ENCODE measurements at regions not wholly inside any gene's neighbourhood (a gene's known extent, or its start where the extent isn't known, plus 50 kb on each side); places are given as distances from the start of the nearest gene placed in this dataset.
"Not testable (repeated sequence)": the region's sequence is repeated elsewhere in the genome, so short reads cannot be mapped to it uniquely, and the experiment has no call there.

GRCh38 chr17:14585099-14585498 is 284.2 kb downstream of the HS3ST3B1 start:
- no peak for DNase-seq (ENCODE audit: low read depth)
- in situ Hi-C loops (cut with HindIII; ENCODE audit: low pct_unique_long_range_greater_than_20kb, low sequenced_read_pairs): no loop called here

GRCh38 chr17:14582996-14583395 is 282.1 kb downstream of the HS3ST3B1 start:
- in situ Hi-C loops (cut with HindIII; ENCODE audit: low pct_unique_long_range_greater_than_20kb, low sequenced_read_pairs): no loop called here
- DNase-seq (ENCODE audit: low read depth): no peak

DNA sequence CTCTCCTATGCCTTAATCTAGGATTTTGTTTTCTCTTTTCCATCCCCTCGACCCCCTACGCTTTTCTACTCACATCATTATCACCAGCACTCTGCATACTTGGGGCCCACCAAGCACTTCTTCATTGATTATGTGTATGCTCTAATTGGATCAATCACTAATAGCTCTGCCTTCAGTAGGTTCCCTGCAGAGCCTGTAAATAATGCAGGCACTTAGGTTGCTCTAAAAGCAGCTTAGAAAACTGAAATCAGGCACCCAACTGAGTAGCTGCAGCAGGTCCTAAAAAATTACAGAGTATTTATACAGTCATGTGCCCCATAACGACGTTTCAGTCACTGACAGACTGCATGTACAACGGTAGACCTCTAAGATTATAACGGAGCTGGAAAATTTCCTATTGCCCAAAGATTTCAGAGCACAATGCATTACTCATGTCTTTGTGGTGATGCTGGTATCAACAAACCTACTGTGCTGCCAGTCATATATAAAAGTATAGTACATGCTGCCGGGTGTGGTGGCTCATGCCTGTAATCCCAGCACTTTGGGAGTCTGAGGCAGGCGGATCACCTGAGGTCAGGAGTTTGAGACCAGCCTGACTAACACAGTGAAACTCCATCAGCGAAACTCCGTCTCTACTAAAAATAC is 280.4 kb downstream of the HS3ST3B1 start:
- in situ Hi-C loops (cut with HindIII; ENCODE audit: low pct_unique_long_range_greater_than_20kb, low sequenced_read_pairs): no loop called here
- DNase-seq (ENCODE audit: low read depth): no peak

GRCh38 chr17:14580499-14580898 is 279.6 kb downstream of the HS3ST3B1 start:
- in situ Hi-C loops (cut with HindIII; ENCODE audit: low pct_unique_long_range_greater_than_20kb, low sequenced_read_pairs): no loop called here
- DNase-seq (ENCODE audit: low read depth): no peak

- in situ Hi-C loops (cut with HindIII; ENCODE audit: low pct_unique_long_range_greater_than_20kb, low sequenced_read_pairs): no loop called here
- DNase-seq (ENCODE audit: low read depth): no peak
These were observed 278.8 kb downstream of the HS3ST3B1 start for GRCh38 chr17:14579716-14580115.

- in situ Hi-C loops (cut with HindIII; ENCODE audit: low pct_unique_long_range_greater_than_20kb, low sequenced_read_pairs): no loop called here
- peak; percentile 33 for DNase-seq (ENCODE audit: low read depth)
These were observed 274.6 kb downstream of the HS3ST3B1 start for GRCh38 chr17:14575471-14575953.

GRCh38 chr17:14560325-14560724 is 259.4 kb downstream of the HS3ST3B1 start:
- in situ Hi-C loops (cut with HindIII; ENCODE audit: low pct_unique_long_range_greater_than_20kb, low sequenced_read_pairs); DNase-seq (ENCODE audit: low read depth): not testable (repeated sequence)

DNA sequence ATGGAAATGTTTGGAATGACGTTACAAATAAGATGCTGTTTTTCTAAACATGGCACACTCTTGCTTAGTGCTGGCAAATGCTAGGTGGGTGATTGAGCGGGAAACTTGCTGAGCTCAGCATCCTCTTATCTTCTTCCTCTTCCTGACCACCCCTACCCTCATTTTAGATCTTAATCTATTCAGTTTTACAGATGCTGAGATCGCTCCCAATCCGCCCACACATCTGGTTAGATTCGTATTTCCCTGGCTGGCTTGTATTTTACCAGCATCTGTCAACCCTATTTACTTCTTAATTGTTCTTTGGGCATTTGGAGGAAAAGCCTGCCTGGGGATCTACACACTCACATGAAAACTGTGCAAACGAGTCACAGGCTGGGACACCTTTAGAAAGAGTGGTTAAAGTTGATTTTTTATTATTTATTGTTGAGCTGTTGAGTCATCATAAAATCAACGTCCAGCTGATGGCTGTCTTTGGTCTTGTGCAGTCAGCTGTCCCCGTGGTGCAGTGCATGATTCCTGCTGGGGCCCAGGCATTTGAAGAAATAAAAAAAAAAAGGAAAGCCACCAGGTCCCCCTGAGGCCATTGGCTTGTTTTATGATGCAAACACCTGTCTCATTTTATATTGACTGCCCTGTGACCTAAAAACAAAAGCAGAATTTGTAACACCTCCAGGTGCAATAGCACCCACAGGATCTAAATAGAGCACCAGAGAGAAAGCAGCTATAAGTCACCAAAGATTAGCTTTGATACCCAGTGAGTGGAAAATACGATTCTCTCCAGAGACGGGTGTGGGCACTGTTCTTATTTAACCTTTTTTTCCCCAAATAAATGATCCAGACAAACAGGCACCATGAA is 258.6 kb downstream of the HS3ST3B1 start:
- in situ Hi-C loops (cut with HindIII; ENCODE audit: low pct_unique_long_range_greater_than_20kb, low sequenced_read_pairs): no loop called here
- DNase-seq (ENCODE audit: low read depth): no peak

DNA sequence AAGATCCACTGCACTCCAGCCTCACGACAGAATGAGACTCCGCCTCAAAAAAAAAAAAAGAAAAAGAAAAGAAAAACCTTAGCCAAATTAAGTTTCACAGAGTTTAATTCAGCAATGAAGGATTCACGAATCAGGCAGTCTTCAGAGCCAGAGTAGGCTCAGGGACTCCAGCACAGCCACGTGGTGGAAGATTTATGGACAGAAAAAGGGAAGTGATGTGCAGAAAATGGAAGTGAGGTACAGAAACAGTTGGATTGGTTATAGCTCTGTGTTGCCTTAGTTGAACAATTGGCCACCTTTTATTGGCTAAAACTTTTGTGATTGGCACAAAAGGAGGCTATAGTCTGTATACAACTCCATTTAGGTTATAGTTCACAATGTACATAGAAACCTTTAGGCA is 256.6 kb downstream of the HS3ST3B1 start:
- no peak for DNase-seq (ENCODE audit: low read depth)
- in situ Hi-C loops (cut with HindIII; ENCODE audit: low pct_unique_long_range_greater_than_20kb, low sequenced_read_pairs): no loop called here

GRCh38 chr17:14553847-14554246 is 253.0 kb downstream of the HS3ST3B1 start:
- no peak for DNase-seq (ENCODE audit: low read depth)
- in situ Hi-C loops (cut with HindIII; ENCODE audit: low pct_unique_long_range_greater_than_20kb, low sequenced_read_pairs): no loop called here

GRCh38 chr17:14552306-14552705 is 251.4 kb downstream of the HS3ST3B1 start:
- no peak for DNase-seq (ENCODE audit: low read depth)
- in situ Hi-C loops (cut with HindIII; ENCODE audit: low pct_unique_long_range_greater_than_20kb, low sequenced_read_pairs): no loop called here

DNA sequence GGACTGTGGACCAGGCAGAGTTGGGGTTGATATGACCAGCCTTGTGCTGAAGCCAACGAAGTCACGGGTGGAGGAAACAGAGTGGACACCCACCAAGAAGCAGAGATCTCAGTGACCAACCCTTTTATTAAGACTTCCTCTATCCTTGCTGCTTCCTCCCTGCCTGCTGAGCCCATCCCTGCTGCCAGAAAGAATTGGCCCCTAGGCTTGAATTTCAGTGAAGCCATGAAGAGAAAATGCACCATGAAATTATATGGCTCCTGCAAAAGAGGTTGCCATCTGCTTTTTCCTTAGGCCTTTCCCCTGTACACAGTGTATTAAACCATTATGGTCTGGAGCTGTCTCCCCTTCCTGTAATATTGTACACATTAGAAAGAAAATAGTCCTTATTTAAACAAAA is 246.7 kb downstream of the HS3ST3B1 start:
- in situ Hi-C loops (cut with HindIII; ENCODE audit: low pct_unique_long_range_greater_than_20kb, low sequenced_read_pairs): no loop called here
- DNase-seq (ENCODE audit: low read depth): no peak

DNA sequence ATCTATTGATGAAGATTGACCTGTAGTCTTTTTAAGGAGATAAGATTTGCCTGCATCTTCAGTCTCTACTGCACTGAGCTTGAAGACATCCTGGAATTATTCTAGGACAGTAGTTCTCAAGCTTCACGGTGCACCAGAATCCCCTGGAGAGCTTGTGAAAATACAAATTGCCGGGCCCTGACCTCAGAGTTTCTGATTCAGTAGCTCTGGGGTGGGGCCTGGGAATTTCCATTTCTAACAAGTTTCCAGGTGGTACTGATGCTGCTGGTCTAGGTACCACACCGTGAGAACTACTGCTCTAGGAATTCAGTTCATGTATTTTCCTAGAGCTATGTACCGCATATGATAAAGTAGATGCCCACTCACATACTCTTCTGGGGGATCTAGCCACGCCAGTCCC is 246.1 kb downstream of the HS3ST3B1 start:
- in situ Hi-C loops (cut with HindIII; ENCODE audit: low pct_unique_long_range_greater_than_20kb, low sequenced_read_pairs): no loop called here
- DNase-seq (ENCODE audit: low read depth): no peak

- DNase-seq (ENCODE audit: low read depth): no peak
- in situ Hi-C loops (cut with HindIII; ENCODE audit: low pct_unique_long_range_greater_than_20kb, low sequenced_read_pairs): no loop called here
These were observed 244.4 kb downstream of the HS3ST3B1 start for GRCh38 chr17:14545156-14545906.

GRCh38 chr17:14541714-14542113 is 240.8 kb downstream of the HS3ST3B1 start:
- in situ Hi-C loops (cut with HindIII; ENCODE audit: low pct_unique_long_range_greater_than_20kb, low sequenced_read_pairs): no loop called here
- DNase-seq (ENCODE audit: low read depth): no peak

- DNase-seq (ENCODE audit: low read depth): no peak
- in situ Hi-C loops (cut with HindIII; ENCODE audit: low pct_unique_long_range_greater_than_20kb, low sequenced_read_pairs): no loop called here
These were observed 238.9 kb downstream of the HS3ST3B1 start for GRCh38 chr17:14539801-14540200.

DNA sequence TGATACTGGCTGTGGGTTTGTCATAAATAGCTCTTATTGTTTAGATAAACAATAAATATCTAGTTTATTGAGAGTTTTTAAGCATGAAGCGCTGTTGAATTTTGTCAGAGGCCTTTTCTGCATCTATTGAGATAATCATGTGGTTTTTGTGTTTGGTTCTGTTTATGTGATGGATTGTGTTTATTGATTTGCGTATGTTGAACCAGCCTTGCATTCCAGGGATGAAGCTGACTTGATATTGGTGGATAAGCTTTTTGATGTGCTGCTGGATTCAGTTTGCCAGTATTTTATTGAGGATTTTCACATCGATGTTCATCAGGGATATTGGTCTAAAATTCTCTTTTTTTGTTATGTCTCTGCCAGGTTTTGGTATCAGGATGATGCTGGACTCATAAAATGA is 231.4 kb downstream of the HS3ST3B1 start:
- in situ Hi-C loops (cut with HindIII; ENCODE audit: low pct_unique_long_range_greater_than_20kb, low sequenced_read_pairs); DNase-seq (ENCODE audit: low read depth): not testable (repeated sequence)

DNA sequence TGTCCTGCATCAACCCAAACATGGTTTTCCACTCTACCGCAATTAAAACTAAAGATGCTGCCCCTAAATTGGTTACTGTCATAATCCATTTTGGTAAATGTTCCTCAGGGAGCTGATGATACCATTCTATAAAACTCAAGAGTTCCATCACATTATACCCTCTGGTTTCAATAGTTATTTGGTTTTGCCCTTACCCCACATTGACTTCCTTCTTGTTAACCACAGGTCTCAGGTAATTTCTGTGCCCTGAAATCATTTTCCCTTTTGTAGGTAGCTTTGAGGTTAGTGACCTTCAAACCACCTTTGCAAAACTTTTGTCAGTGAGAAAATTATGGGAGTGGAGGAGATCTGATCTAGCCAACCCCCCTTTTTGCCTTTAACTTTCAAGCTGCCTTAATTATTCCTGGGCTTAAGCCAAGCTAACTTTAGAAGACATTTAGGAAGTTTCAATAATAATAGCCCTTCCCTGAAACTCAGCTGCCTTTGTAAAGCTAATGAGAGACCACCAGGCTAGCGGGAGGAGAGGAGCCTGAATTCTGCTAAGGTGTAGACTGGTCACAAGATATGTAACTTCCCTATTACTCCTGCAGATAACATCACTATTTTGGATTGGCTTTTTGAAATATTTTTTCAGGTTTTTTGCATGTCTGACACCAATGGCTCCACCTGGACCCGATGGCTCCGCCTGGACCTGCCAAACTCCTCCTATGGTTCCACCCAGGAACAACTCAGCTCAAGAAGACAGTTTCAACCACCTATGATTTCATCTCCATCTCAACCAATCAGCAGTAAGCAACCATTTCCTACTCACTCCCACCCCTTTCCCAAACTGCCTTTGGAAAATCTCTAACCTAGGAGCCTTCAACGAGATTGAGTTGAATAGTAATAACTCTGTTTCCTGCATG is 224.9 kb downstream of the HS3ST3B1 start:
- in situ Hi-C loops (cut with HindIII; ENCODE audit: low pct_unique_long_range_greater_than_20kb, low sequenced_read_pairs): no loop called here
- no peak for DNase-seq (ENCODE audit: low read depth)
